G401.6 (cell line): ENCODE measurements at regions not wholly inside any gene's neighbourhood (a gene's known extent, or its start where the extent isn't known, plus 50 kb on each side); places are given as distances from the start of the nearest gene placed in this dataset.

ENCODE experiments used
- FAIRE-seq: peaks from 2 replicates; lab custom pipeline; 2012; peaks lifted over from hg19 to GRCh38; lab: Jason Lieb, UNC

DNA sequence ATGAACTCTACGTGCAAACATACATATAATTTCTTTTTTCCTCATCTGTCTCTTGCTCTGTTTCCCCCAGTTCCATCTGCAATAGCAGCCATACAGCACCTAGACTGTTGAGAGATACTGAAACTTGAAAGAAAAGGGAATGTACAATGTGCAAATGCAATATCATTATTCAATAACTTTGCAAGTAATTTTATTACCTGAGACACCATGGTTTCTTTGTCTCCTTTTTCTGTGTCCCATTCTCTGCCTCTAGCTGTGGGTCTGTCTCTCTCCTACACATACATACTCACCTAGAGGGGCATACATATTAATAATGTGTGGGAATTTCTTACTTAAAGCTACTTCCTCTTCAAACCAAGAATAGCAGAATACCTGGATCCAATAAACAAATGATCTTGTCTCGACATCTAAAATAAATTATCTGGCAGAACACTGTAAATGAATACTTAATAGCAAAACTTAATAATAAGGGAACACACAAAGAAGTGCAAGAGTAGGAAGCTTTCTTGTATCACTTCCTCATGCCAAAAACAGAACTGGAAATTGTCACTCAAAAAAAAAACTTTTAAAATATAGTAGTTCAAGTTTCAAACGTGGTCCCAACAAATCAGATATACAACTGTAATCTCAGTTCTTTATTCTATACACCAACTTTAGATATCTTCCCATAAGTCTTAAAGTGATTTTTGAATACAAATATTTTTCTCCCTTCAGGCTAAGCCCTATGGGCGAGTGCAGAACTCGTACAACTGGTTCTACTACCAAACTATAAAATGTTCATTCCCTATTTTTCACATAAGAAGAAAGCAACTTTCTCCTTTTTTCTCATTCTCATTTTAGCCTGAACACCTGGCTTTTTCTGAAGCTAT, 194.6 kb downstream of the NRIP1 start:
- FAIRE-seq = no peak

DNA sequence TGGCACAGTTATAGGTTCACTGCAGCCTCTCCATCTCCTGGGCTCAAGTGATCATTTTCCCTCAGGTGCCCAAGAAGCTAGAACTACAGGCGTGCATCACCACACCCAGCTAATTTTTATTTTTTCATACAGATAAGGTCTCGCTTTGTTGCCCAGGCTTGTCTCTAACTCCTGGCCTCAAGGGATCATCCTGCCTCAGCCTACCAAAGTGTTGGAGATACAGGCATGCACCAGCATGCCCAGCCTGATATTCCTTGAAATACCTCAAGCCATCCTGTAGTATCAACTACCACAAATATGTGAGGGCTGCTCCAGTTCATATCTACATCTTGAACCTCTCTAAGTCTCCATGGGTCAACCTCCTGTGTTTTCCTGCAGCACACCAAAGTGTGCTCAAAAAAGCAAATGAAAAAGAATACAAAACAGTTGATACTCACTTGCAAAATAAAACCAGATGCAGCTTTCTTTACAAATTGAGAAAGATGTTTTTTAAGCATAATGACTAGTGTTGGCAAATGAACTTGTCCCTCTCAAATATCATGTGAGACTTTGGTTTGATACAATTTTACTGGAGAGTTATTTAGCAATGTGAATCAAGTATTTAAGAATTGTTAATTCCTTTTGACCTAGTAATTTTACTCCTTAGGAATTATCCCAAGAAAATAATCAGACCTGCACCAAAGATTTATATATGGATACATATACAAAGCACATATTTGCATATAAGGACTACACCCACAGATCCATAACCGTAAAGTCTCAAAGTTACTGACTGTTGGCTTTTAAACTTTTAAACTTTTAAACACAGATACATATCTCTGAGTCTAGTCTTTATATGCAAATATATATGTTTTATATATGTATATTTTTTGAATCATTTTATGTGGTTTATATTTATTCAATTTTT, 197.7 kb downstream of the NRIP1 start:
- FAIRE-seq = no peak

DNA sequence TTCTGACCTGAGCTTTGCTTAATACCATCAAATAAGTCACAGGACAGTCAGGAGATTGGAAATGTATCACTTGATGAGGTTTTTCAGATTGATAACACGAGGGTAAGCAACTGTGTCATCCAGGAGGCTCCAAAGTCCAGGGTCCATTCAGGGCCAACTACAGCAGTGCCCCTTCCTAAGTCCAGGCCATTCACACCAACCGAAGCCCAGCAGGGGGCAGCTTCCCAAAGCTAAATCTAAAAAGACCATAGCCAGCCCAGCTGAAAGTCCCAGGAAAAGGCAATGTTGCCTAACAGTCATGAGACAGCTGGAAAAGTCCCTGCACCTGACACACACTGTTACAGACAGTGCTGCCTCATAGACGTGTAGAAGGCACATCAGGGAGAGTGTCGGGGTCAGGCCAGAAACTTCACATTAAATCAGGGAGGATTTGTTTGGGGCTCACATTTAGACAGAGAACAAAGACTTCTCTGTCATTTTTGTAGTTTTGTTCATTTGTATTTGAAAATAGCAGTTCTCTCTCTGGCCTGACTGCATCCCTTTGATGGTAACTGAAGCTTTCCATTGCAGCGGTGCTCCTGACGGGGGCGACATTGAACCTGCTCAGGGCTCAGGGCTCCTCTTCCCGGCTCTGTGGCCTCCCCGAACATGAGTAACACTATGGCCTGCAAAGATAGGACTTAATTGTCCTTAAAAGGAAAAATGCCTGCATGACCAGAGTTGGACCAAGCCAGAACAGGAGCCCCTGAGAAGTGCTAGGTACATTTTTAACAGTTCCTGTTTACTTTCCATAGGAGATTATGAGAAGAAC, 200.4 kb downstream of the NRIP1 start:
- FAIRE-seq = no peak

DNA sequence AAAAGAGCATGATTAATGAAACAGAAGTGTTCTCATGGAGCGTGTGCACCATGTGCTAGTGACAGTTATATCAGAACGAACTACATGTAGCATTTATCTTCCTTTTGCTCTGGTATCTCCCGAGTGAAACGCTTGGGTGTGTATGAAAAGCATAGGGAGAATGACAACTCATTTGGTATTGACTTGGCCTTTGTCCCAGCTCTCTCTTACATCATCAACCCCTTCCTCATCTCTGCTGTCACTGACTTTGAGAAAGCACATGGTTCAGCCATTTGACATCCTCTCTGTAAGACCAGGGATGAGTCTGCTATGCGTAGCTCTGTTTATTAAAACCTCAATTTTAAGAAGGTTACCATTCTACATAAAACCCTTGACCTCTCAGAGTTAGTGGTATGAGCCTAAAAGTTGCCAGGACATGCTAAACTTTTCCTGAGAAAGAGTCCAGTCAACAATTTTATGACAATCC, 201.0 kb downstream of the NRIP1 start:
- no peak for FAIRE-seq

DNA sequence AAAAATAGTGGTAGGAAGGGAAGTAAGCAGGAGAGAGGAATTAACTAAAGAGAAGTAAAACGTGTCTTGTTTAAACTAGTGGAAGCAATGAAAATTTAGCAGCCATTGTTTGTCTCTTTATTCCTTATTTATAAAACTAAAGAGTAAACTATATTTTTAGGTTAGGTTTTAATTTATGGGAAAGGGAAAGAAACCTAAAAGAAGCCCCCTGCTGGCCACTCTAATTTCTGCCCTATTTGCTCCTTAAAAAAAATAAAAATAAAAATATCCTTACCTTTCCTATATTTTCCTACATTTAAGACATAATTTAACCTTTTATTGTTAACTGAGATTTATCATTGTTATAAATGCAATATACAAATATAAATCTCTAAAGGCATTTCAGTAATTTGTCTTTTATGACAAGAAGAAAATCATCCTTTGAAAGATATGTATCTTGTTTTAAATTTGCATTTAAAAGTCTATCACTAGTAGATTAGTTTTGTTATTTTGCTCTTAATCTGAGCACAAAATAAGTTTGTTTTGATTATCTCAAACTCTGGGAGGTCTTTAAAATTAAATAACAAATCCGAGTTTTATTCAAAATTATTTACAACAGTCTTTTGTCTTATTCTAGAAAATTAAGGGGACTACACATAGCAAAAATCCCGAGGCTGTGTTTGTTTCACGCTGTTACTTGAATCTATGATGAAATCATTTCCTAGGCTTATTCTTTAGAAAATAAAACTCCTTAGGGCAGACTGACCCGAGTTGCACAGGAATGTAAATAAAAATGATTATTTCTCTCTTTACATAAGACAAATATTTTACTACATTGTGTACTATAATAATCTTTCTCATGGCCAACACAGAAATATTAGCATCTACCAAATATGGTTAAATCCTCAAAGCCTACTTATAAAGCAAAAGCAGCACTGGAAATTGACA, 201.7 kb downstream of the NRIP1 start:
- FAIRE-seq = peak; percentile 67

DNA sequence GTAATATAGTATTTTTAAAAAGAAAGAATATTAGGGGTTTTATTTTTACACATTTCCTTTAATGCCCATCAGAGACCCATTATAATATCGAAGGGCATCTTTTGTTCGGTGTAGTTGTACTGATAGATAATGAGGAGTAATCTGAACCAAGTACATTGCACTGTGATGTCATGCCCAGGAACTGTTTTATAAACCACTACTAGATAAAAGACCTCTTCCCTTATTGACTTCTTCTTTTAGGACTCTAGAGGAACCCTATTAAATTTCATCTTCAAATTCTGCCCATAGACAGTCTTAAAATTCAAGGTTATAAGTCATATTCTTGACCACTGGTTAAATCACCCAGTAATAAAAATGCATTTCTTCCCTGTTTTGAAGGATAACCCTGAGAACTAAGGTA, 206.5 kb downstream of the NRIP1 start:
- no peak for FAIRE-seq

DNA sequence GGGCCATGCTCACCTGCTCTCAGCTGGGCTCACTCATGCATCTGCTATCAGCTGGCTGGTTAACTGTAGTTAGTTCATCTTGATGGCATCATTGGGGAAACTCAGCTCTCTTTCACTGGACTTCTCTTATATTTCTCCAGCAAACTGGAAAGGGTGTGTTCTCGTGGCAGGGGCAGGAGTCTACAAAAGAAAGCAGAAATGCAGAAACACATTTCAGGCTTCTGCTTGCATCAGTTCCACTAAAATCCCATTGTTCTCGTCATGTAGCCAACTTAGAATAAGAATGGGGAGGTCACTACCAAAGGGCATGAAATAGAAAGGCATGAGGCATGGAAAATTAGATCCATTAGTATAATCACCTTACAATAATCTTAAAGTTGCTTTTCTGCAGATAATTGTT, 207.3 kb downstream of the NRIP1 start:
- FAIRE-seq = no peak

DNA sequence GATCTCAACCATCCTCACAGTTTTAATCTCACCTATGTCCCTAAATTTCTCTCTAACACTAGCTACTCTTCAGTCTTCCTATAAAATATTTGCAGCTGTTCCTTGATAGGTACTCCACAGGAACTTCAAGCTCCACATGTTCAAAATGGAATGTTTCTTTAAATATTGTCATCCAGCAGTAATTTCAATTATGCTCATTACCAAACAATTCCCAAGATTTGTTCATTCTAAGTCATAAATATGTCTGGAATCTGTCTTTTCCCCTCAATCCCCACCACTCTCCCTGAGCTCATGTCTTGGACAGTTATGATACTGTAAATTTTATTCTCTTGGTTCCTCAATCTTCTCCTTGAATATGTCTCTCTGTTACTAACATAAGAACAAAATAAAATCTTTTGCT, 214.4 kb downstream of the NRIP1 start:
- FAIRE-seq = no peak

DNA sequence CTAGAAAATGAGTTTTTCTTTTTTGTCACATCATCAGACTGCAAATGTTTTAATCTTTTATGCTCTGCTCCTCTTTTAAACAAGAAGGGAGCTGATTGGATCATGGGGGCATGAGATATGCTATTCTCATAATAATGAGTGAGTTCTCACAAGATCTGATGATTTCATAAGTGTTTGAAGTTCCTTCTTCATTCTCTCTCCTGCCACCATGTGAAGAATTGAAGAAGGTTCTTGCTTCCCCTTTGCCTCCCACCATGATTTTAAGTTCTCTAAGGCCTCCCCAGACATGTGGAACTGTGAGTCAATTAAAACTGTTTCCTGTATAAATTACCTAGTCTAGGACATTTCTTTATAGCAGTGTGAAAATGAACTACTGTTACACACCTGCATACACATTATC, 218.2 kb downstream of the NRIP1 start:
- FAIRE-seq = no peak

DNA sequence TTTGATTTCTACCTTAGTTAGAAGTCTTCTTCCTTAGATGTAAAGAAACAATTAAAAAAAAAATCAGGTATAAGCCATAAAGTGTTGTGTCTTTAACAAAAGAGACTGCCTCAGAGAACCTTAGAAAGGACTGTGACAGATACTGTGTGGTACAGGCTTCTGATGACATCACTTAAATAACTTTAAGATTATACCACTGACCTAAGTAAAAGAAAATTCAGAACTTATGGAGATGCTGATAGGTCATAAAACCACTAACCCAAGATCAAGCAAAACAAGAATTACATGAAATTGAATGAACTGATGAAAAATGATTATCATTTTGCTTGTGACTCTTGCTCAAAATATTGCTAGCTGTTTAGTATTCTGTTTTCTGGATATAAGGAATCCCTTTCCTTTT, 220.8 kb downstream of the NRIP1 start:
- FAIRE-seq = no peak

DNA sequence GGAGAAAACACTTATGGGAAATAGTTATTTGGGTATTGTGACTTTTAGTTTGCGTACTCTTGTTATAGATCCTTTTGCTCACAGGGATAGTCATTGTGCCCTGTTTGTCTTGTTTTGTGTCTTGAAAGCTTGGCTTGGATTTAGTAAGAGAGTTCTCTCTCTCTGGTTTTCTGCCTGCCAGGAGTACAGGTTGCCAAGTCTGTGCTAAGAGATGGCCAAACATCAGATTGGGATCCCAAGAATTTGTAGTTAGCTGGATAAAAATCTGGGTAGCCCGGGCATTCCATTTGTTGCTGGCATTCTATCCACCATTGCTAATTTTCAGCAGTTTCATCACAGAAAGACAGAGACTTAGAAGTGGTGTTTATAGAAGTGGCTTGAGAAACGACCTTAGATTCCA, 222.2 kb downstream of the NRIP1 start:
- FAIRE-seq = no peak

DNA sequence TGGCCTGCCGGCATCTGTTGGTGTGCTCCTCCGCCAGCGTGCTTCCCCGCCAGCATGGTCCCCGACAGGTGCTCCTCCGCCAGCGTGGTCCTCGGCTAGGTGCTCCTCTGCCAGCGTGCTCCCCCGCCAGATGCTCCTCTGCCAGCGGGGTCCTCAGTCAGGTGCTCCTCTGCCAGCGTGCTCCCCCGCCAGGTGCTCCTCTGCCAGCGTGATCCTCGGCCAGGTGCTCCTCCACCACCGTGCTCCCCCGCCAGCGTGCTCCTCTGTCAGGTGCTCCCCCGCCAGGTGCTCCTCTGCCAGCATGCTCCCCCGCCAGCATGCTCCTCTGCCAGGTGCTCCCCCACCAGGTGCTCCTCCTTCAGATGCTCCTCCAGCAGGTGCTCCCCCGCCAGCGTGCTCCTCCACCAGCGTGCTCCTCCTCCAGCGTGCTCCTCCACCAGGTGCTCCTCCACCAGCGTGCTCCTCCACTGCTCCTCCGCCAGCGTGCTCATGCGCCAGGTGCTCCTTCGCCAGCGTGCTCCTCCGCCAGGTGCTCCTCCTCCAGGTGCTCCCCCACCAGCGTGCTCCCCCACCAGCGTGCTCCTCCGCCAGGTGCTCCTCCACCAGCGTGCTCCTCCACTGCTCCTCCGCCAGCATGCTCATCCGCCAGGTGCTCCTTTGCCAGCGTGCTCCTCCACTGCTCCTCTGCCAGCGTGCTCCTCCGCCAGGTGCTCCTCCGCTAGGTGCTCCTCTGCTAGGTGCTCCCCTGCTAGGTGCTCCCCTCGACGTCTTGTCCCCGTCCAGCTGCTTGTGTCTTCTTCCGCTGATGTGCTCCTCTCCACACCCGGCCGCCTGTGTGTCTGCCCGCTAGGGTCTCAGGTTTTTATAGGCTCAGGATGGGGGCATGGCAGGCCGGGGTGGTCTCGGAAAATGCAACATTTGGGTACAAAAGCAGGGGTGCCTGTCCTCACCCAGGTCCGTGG, 223.0 kb downstream of the NRIP1 start:
- FAIRE-seq = no peak

DNA sequence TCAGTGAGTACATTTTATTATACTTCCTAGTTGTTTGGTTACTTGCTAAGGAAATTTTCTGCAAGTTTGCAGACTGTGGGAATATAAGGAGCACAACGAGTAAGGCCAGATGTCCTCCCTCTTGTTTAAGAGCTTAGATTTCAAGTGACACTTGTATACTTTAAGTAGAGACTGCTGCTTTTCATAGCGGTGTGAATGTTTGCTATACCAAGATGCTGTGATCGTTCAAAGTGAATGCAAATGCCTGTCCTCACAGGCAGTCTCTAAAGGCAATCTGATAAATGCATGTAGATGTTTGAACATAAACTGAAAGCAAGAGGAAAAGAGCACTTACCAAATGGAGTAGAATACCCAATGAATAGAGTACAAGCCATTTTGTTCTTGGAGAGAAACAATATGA, 226.4 kb downstream of the NRIP1 start:
- no peak for FAIRE-seq

DNA sequence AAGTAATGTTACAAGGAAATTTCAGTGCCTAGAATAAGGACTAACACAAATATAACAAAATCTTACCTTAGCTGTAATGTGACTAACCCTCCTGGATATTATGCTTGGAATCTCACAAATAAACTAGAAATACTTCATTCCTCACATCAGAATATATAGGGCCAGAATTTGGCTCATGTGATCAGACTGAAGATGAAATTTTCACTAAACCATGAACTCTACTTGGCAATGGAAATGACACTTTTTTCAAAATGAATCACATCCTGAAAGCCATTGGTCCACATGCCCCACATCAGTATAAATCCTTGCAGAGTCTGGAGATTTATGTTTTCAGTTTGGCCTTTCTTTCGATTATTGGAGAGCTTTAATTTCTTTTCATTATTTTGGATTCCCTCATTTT, 227.8 kb downstream of the NRIP1 start:
- FAIRE-seq = no peak

DNA sequence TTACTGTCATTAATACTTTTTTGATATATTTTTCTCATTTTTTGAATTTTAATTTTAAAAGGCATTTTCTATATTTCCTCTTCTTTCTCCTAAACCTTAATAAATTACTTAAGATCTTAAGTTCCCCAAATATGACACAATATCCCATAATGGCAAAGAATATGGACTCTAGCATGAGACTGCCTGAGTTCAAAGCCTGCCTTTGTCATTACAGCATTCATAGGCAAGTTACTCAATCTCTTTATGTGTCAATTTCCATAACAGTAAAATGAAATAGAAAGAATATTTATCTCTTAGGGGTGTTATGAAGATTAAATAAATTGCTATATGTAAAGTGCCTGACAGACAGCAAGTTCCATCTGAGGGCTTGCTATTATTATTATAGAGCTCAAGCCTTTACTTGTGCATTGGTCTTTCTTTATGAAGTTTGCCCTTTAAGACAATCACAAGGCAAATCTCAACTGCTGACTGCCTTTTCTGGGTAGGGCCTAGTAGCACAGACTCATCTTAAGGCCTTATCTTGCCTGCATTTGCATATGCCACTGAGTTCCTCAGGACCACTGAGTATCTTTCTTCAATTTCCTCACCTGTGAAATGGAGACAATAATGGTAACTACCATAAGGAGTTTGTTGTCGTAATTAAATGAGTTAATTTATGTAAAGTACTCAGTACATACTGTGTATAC, 231.0 kb downstream of the NRIP1 start:
- FAIRE-seq = no peak

DNA sequence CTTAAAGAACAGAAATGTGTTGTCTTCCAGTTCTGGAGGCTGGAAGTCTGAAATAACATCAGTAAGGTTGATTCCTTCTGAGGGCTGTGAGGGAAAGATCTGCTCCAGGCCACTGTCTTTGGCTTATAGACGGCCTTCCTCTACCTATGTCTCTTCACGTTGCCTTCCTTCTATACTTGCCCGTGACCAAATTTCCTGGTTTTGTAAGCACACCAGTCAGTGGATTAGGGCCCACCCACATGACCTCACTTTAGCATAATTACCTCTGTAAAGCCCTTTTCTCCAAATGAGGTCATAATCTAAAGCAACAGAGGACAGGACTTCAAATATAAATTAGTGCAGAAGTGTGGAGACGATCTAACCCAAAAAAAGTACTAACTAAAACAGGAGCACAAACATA, 231.6 kb downstream of the NRIP1 start:
- FAIRE-seq = no peak

DNA sequence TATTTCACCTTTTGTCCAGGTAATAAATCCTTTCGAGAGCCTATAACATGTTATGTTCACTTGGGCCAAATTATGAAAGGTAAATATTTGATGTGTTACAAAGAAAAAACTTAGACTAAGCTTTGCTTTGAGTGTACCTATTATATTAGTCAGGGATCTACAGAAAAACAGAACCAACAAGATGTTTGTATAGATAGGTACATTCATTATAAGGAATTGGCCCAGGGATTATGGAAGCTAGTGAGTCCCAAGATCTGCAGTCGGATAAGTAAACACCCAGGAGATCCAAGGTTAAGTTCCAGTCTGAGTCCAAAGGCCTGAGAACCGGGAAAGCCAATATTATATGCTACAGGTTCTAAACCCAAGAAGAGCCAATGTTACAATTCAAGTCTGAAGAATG, 234.5 kb downstream of the NRIP1 start:
- FAIRE-seq = no peak

DNA sequence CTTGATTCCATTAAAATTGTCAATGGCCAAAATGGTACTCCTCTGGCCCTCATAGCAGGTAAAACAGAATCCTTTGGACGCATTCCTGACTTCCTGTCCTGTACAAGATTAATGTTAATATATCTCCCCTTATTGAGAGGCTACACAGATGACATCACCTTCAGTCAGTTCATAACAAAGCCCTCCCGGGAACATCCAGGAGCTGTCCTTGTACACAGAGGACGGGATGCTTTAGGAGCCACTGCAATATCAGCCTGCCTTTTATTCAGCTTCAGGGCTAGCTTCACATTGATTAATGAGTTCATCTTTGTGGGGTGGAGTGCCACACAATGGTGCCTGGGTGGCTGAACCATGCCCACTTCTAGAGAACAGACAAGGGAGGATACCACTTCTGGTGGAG, 235.1 kb downstream of the NRIP1 start:
- FAIRE-seq = no peak

DNA sequence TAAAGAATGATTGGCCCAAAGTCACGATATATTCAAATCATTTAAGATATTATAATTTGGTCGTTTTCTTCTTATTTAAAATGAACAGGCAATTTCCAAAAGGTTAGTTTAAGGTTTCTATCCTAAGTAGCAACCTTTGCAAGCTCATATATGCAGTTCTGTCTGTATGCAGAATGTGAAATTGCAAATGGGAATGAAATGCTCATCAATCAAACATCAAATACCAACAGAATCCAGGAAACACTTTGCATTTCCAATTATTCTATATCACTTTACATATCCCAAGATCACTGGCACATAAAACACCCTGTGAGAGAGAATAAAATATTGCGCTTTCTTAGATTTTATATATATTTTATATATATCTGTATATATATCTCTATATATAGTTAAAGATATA, 237.3 kb downstream of the NRIP1 start:
- FAIRE-seq = no peak

DNA sequence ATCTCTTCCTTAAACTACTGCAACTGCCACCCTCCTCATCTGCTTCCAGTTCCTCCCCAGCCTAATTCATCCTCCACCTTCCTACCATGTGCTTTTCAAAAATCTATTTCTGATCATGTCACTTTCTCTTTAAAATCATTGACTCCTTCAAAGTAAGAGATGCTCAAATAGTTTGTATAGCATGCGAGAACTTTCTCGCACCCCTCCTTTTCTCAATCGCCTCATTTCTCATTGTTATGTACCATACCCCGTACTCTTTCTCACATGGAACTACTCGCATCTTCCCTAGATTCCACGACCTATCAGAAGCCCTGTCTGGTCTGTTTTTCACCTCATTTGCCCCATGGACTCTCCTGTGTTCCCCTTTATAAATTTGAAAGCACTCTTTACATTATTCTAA, 238.2 kb downstream of the NRIP1 start:
- no peak for FAIRE-seq
